A673 (cell line): ENCODE measurements at regions not wholly inside any gene's neighbourhood (a gene's known extent, or its start where the extent isn't known, plus 50 kb on each side); places are given as distances from the start of the nearest gene placed in this dataset.

Source experiments
- BruUV-seq: library from RNA; stranded (reverse); fragments of 400-500 nt; replicated peaks from 2 replicates; lab custom pipeline; 2021; lab: Mats Ljungman, UMichigan
- CTCF ChIA-PET: fragments of 300-600 bp; sonication (Branson Sonifier 250); formaldehyde crosslinking; loops from one replicate; lab custom pipeline; 2022; ENCODE audit warnings: antibody characterized with exemption; lab: Charles Lee
- POLR2A ChIA-PET: fragments of 300-600 bp; sonication (Branson Sonifier 250); formaldehyde crosslinking; loops from one replicate; lab custom pipeline; 2022; ENCODE audit warnings: antibody characterized with exemption; ENCODE audit not compliant: low non-redundant PET; lab: Charles Lee
- DNase-seq: peaks from one replicate; pipeline ENCODE4 v3.0.0-alpha.2; 2015; ENCODE audit warnings: low spot score
- H3K27ac ChIP-seq: fragments of 200-600 bp; sonication (generic); 2 replicates; pipeline ENCODE4 v1.5.1; 2016; ENCODE audit warnings: mixed run types, low read depth, mild to moderate bottlenecking, mixed read lengths, antibody characterized with exemption, low read length; ENCODE audit not compliant: poor library complexity, severe bottlenecking
- H3K27me3 ChIP-seq: fragments of 200-600 bp; sonication (generic); replicated peaks from 2 replicates; pipeline ENCODE4 v1.6.1; 2017; ENCODE audit warnings: mixed run types, low read depth, mild to moderate bottlenecking, mixed read lengths, antibody characterized with exemption, low read length; ENCODE audit not compliant: insufficient read depth, poor library complexity
- H3K36me3 ChIP-seq: fragments of 200-600 bp; sonication (generic); 2 replicates; pipeline ENCODE4 v1.6.1; 2016; ENCODE audit warnings: mixed run types, mild to moderate bottlenecking, mixed read lengths, antibody characterized with exemption, low read length; ENCODE audit not compliant: insufficient read depth, poor library complexity, severe bottlenecking
- H3K4me1 ChIP-seq: fragments of 200-600 bp; sonication (generic); 2 replicates; pipeline ENCODE4 v1.6.1; 2017; ENCODE audit warnings: mixed run types, mild to moderate bottlenecking, mixed read lengths, antibody characterized with exemption, low read length; ENCODE audit not compliant: insufficient read depth, poor library complexity, severe bottlenecking
- H3K4me3 ChIP-seq: fragments of 200-600 bp; sonication (generic); 2 replicates; pipeline ENCODE4 v1.5.1; 2016; ENCODE audit warnings: low read depth, mixed run types, mild to moderate bottlenecking, mixed read lengths, low read length; ENCODE audit not compliant: poor library complexity, severe bottlenecking
- H3K9me3 ChIP-seq: fragments of 200-600 bp; sonication (generic); 2 replicates; pipeline ENCODE4 v1.6.1; 2016; ENCODE audit warnings: mixed run types, low read depth, mild to moderate bottlenecking, mixed read lengths, antibody characterized with exemption, low read length; ENCODE audit not compliant: poor library complexity, severe bottlenecking
- CTCF ChIP-seq: fragments of 300-800, 200-600 bp; sonication (generic); conservative IDR thresholded peaks from 2 replicates; pipeline ENCODE4 v1.5.1; 2017; ENCODE audit warnings: low read depth, mild to moderate bottlenecking, antibody characterized with exemption, low read length, moderate library complexity, mixed read lengths
- EZH2 ChIP-seq: fragments of 200-600 bp; sonication (generic); IDR thresholded peaks from 2 replicates; pipeline ENCODE4 v1.6.1; 2017; ENCODE audit warnings: borderline replicate concordance, low read depth, mild to moderate bottlenecking, mixed read lengths, antibody characterized with exemption, low read length; ENCODE audit not compliant: poor library complexity, severe bottlenecking
- intact Hi-C: fragments of 100-400 bp; cut with micrococcal nuclease; formaldehyde crosslinking; loops from one replicate; pipeline ENCODE4 v1.10.0; 2022; ENCODE audit not compliant: unreplicated experiment

- POLR2A ChIA-PET: no interaction called here
- no peaks in the 10 kb centered on the region for H3K4me1 ChIP-seq
- no peak for DNase-seq
These were observed 189.4 kb upstream of the PREP start for GRCh38 chr6:105592329-105592728.

GRCh38 chr6:105591053-105591452 lies 188.2 kb upstream of the PREP start:
- Histone ChIP-seq H3K4me3 (no peak overlapping the region), H3K36me3 (no peaks in the 10 kb centered on the region), H3K27me3 (no peaks in the 10 kb centered on the region), H3K9me3 (no peaks in the 10 kb centered on the region), H3K27ac (no peak overlapping the region), H3K4me1 (no peaks in the 10 kb centered on the region)
- no peak for DNase-seq
- ChIA-PET POLR2A (no interaction called here), CTCF (no interaction called here)
- intact Hi-C loops: no loop called here
- TF ChIP-seq EZH2 (no peak), CTCF (no peak)
- no TSS peak for BruUV-seq

More at GRCh38 chr6:105592329-105592728, 189.4 kb upstream of the PREP start:
- no TSS peak for BruUV-seq
- no peaks in the 10 kb centered on the region for H3K36me3 ChIP-seq
- no peak overlapping the region for H3K4me3 ChIP-seq
- TF ChIP-seq EZH2: no peak
- no peak for TF ChIP-seq CTCF
- CTCF ChIA-PET: no interaction called here
- H3K27me3 ChIP-seq: no peaks in the 10 kb centered on the region
- H3K27ac ChIP-seq: no peak overlapping the region
- intact Hi-C loops: no loop called here
- no peaks in the 10 kb centered on the region for H3K9me3 ChIP-seq

GRCh38 chr6:105588123-105588710 lies 185.3 kb upstream of the PREP start:
- Histone ChIP-seq H3K4me1 (no peaks in the 10 kb centered on the region), H3K27ac (no peak overlapping the region), H3K9me3 (no peaks in the 10 kb centered on the region), H3K27me3 (no peaks in the 10 kb centered on the region), H3K4me3 (no peak overlapping the region), H3K36me3 (no peaks in the 10 kb centered on the region)
- no peak for TF ChIP-seq EZH2
- no peak for TF ChIP-seq CTCF
- CTCF ChIA-PET: no interaction called here
- BruUV-seq: no TSS peak
- POLR2A ChIA-PET: no interaction called here
- no peak for DNase-seq
- intact Hi-C loops: no loop called here
